Cardiac muscle cell (in vitro differentiated cells and primary cell): ENCODE measurements at regions not wholly inside any gene's neighbourhood (a gene's known extent, or its start where the extent isn't known, plus 50 kb on each side); places are given as distances from the start of the nearest gene placed in this dataset.

Source experiments
- DNase-seq, 2 donors: peaks; one replicate each; pipeline versions ENCODE4 v3.0.0 to v3.0.0-alpha.2; 2010 to 2017; ENCODE audit warnings: low read depth in 1 of 2, low spot score in 1 of 2
- H3K27ac ChIP-seq: fragments of 200-600 bp; sonication (generic); 2 replicates; pipeline ENCODE4 v1.5.1; 2016
- H3K27me3 ChIP-seq: fragments of 200-600 bp; sonication (generic); 2 replicates; pipeline ENCODE4 v1.6.0; 2016; ENCODE audit warnings: control low read depth
- H3K36me3 ChIP-seq: fragments of 200-600 bp; sonication (generic); 2 replicates; pipeline ENCODE4 v1.5.1; 2016; ENCODE audit warnings: control low read depth
- H3K4me1 ChIP-seq: fragments of 200-600 bp; sonication (generic); 2 replicates; pipeline ENCODE4 v1.8.1; 2017; ENCODE audit warnings: low read depth, mild to moderate bottlenecking, mixed run types
- H3K4me3 ChIP-seq: fragments of 200-600 bp; sonication (generic); 2 replicates; pipeline ENCODE4 v1.5.1; 2016; ENCODE audit warnings: mild to moderate bottlenecking
- H3K9me3 ChIP-seq: fragments of 200-600 bp; sonication (generic); 2 replicates; pipeline ENCODE4 v1.5.1; 2017; ENCODE audit warnings: low read depth, mild to moderate bottlenecking, control low read depth
- CTCF ChIP-seq: IDR thresholded peaks from 2 replicates; pipeline ENCODE4 v1.5.1; 2012; ENCODE audit warnings: low read depth, mild to moderate bottlenecking, low read length

GRCh38 chr4:170243662-170244288 lies 154.0 kb upstream of the AADAT start:
- no peaks in the 10 kb centered on the region for H3K27me3 ChIP-seq
- no peak overlapping the region for H3K4me3 ChIP-seq
- no peaks in the 10 kb centered on the region for H3K4me1 ChIP-seq
- no peak for TF ChIP-seq CTCF
- no peak overlapping the region for H3K27ac ChIP-seq
- no peaks in the 10 kb centered on the region for H3K36me3 ChIP-seq
- DNase-seq, result no peak
- H3K9me3 ChIP-seq, result no peaks in the 10 kb centered on the region

- Histone ChIP-seq H3K27ac (no peak overlapping the region), H3K4me3 (no peak overlapping the region), H3K36me3 (no peaks in the 10 kb centered on the region), H3K4me1 (no peaks in the 10 kb centered on the region), H3K9me3 (no peaks in the 10 kb centered on the region), H3K27me3 (no peaks in the 10 kb centered on the region)
- DNase-seq, result no peak
- TF ChIP-seq CTCF, result no peak
Observed at GRCh38 chr4:170242471-170242870, 152.7 kb upstream of the AADAT start.

DNA sequence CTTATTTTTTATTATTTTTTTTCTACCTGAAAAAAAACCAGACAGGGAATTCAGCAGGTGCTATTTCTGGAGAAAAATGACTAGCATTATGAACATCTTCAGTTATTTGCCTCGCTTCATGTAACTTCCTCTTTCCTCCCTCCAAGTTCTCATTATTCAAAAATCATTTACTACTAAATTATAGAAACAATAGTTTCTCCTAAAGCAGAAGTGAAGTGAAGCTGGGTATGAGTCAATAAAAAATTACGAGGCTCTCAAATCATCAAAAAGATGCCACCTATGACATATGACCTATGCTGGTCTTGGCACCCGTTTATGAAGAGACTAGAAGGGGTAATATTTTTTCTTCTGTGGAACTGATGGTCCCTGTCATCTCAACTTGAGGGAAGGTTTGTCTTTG lies 145.0 kb upstream of the AADAT start:
- Histone ChIP-seq H3K9me3 (no peaks in the 10 kb centered on the region), H3K27ac (no peak overlapping the region), H3K27me3 (no peaks in the 10 kb centered on the region), H3K4me1 (no peaks in the 10 kb centered on the region), H3K4me3 (no peak overlapping the region), H3K36me3 (no peaks in the 10 kb centered on the region)
- DNase-seq, result no peak
- no peak for TF ChIP-seq CTCF

DNA sequence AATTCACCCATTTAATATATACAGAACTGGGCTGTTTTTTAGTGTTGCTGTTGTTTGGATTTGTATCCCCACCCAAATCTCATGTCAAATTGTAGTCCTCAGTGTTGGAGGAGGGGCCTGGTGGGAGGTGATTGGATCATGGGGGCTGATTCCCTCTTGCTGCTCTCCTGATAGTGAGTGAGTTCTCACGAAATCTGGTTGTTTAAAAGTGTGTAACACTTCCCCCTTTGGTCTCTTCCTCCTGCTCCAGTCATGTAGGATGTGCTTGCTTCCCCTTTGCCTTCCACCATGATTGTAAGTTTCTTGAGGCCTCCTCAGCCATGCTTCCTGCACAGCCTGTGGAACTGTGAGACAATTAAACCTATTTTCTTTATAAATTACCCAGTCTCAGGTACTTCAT lies 141.6 kb upstream of the AADAT start:
- no peaks in the 10 kb centered on the region for H3K36me3 ChIP-seq
- DNase-seq, result no peak
- no peaks in the 10 kb centered on the region for H3K4me1 ChIP-seq
- no peak for TF ChIP-seq CTCF
- H3K27me3 ChIP-seq, result no peaks in the 10 kb centered on the region
- no peak overlapping the region for H3K4me3 ChIP-seq
- no peaks in the 10 kb centered on the region for H3K9me3 ChIP-seq
- no peak overlapping the region for H3K27ac ChIP-seq

DNA sequence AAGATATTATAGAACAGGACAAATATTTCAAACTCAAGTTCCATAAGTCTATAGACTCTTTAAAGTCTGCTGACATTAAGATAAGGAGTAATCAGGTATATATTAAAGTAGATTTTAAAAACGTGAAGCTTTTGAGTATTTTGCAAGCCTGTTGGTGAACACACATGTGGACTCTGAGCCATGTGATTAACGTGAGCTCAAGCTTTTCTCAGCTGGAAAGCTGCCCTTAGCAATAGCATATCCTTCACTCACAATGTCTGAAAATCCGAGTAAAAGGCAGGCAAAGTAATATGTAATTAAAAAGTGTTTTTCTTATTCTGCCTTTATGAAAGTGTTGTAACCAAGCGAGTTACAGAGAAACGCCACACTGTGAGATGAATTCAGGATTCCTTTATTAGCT lies 140.5 kb upstream of the AADAT start:
- DNase-seq, result no peak
- Histone ChIP-seq H3K4me3 (no peak overlapping the region), H3K4me1 (no peaks in the 10 kb centered on the region), H3K27me3 (no peaks in the 10 kb centered on the region), H3K27ac (no peak overlapping the region), H3K9me3 (no peaks in the 10 kb centered on the region), H3K36me3 (no peaks in the 10 kb centered on the region)
- TF ChIP-seq CTCF, result no peak

GRCh38 chr4:170229006-170229405 lies 139.2 kb upstream of the AADAT start:
- H3K27ac ChIP-seq, result no peak overlapping the region
- DNase-seq, result no peak
- no peaks in the 10 kb centered on the region for H3K4me1 ChIP-seq
- TF ChIP-seq CTCF, result no peak
- no peak overlapping the region for H3K4me3 ChIP-seq
- H3K36me3 ChIP-seq, result no peaks in the 10 kb centered on the region
- H3K9me3 ChIP-seq, result no peaks in the 10 kb centered on the region
- no peaks in the 10 kb centered on the region for H3K27me3 ChIP-seq
